ENCODE measurements at regions not wholly inside any gene's neighbourhood (a gene's known extent, or its start where the extent isn't known, plus 50 kb on each side); places are given as distances from the start of the nearest gene placed in this dataset.
"Not testable (repeated sequence)": the region's sequence is repeated elsewhere in the genome, so short reads cannot be mapped to it uniquely, and the experiment has no call there.

DNA sequence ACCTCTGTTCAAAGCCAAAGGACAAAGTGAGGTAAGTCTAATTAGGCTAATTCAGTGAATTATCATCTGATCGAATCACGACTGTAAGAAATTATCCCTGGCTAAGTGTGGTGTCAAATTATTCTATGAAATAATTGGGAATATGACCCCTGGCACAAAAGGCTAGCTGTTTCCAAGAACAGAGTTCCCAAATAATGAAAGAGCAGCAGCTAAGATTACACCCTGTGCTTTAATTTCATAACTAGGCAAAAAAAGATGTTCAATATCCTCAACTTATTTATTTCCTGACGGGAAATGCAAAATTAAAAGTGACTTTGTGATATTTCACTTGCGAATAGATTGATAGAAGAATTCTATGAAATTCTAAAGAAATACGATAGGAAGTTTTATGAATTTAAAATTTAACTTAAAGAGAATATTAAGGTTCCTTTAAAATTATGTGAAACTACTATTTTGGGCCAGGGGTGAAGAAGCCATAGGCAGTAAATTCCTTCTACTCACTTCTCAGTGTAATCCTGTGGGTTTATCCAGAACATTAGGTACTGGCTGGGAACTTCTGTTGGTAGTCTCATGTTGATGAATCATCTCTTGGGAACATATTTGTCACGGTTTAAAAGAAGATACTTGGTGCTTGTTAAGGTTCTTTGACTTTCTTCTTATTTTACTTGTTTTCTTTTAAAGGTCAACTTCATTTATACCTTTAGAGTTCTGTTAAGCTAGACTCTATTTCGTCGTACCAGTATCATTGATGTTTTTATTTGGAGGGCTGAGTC lies 148.5 kb downstream of the POLR1F start:
- no peak for DNase-seq
- ChIA-PET CTCF (no interaction called here), POLR2A (no interaction called here)
- no peak for ATAC-seq (ENCODE audit: low read depth)
- Mint-ChIP-seq H3K9me3 (peaks cover 2% of the 10 kb centered on the region), H3K27ac (no peak overlapping the region), H3K4me1 (no peaks in the 10 kb centered on the region), H3K27me3 (no peaks in the 10 kb centered on the region), H3K36me3 (ENCODE audit: low read depth) (no peaks in the 10 kb centered on the region), H3K4me3 (no peak overlapping the region)
- TF ChIP-seq, protein P1, sequence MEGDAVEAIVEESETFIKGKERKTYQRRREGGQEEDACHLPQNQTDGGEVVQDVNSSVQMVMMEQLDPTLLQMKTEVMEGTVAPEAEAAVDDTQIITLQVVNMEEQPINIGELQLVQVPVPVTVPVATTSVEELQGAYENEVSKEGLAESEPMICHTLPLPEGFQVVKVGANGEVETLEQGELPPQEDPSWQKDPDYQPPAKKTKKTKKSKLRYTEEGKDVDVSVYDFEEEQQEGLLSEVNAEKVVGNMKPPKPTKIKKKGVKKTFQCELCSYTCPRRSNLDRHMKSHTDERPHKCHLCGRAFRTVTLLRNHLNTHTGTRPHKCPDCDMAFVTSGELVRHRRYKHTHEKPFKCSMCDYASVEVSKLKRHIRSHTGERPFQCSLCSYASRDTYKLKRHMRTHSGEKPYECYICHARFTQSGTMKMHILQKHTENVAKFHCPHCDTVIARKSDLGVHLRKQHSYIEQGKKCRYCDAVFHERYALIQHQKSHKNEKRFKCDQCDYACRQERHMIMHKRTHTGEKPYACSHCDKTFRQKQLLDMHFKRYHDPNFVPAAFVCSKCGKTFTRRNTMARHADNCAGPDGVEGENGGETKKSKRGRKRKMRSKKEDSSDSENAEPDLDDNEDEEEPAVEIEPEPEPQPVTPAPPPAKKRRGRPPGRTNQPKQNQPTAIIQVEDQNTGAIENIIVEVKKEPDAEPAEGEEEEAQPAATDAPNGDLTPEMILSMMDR (IDR thresholded peaks at IDR 0.05): no peak
- intact Hi-C loops (cut with micrococcal nuclease): no loop called here

DNA sequence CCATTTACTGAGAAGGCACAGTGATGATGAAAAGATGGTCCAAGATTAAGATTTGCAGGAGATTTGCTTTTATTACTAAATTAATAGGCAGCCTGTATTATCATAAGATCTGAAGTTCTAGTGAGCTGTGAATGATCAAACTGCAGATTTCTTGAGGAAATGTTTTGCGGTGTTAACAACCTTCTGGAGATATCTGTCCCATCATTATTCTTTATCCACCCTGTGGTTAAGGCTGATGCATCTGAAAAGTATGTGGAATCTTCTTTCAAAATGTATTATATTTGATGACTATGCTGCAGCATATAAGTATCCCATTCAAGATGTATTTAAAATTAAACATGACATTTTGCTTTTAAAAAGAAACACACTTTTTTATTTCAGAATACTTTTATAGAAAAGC lies 150.3 kb downstream of the POLR1F start:
- ChIA-PET POLR2A (no interaction called here), CTCF (no interaction called here)
- ATAC-seq (ENCODE audit: low read depth) (no peak), DNase-seq (no peak)
- TF ChIP-seq, protein P1 (IDR thresholded peaks at IDR 0.05): no peak
- intact Hi-C loops (cut with micrococcal nuclease): no loop called here
- Mint-ChIP-seq H3K36me3 (ENCODE audit: low read depth) (no peaks in the 10 kb centered on the region), H3K27me3 (no peaks in the 10 kb centered on the region), H3K9me3 (peaks cover 2% of the 10 kb centered on the region), H3K4me1 (no peaks in the 10 kb centered on the region), H3K4me3 (no peak overlapping the region), H3K27ac (no peak overlapping the region)

DNA sequence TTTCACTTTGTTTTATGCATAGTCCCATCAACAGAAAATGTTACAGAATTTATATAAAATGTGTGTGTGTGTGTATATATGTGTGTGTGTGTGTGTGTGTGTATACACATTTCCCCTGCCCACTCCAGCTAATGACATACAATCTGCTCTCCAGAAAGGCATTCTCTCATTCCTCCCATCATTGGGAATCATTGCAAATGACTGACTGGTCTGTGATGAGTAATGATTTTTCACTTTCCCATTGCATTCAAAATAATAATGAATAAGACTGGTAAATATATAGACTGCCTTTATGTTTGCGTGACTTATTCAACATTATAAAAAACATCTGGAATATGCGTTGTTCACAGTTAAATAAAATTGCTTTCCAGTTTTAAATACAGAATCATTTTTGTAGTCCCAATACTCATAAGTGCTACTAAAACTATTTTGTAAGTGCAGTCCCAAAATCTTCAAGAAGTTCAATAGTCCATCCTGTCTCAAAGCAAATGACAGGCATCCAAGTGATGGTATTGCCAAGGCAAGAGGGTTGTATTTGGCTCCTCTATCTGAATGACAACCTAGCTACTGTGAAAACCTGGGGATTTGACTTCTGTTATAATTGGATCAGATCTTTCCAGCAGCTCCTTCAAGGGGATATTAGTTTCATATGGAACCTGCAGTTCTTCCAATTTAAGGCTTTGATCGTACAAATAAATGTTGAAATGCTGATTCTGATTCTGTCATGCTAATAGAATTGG lies 150.9 kb downstream of the POLR1F start:
- H3K4me3 Mint-ChIP-seq: no peak overlapping the region
- TF ChIP-seq, protein P1 (IDR thresholded peaks at IDR 0.05): no peak
- peaks cover 2% of the 10 kb centered on the region for H3K9me3 Mint-ChIP-seq
- ChIA-PET CTCF (no interaction called here), POLR2A (no interaction called here)
- H3K27ac Mint-ChIP-seq: no peak overlapping the region
- H3K4me1 Mint-ChIP-seq: no peaks in the 10 kb centered on the region
- DNase-seq (no peak), ATAC-seq (ENCODE audit: low read depth) (no peak)
- intact Hi-C loops (cut with micrococcal nuclease): no loop called here
- no peaks in the 10 kb centered on the region for H3K36me3 Mint-ChIP-seq (ENCODE audit: low read depth)
- no peaks in the 10 kb centered on the region for H3K27me3 Mint-ChIP-seq

DNA sequence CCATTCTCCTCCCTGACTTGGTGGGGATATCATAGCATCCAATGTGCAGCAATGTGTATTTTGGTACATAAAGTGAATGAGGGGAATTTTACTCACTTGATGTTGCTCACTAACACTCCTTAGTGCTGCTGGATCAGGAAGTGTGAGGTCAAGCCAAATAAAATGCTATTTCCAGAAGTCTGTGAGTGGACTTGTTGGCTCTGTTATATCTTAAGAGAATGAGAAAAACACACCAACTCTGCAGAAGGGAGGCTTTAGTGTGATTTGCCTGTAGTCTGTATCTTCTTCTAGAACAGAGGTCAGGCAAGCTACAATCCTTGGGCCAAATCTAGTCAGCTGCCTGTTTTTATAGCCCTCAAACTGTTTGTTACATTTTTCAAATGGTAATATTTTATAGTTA lies 154.3 kb downstream of the POLR1F start:
- POLR2A ChIA-PET: no interaction called here
- Mint-ChIP-seq H3K36me3 (ENCODE audit: low read depth) (no peaks in the 10 kb centered on the region), H3K27ac (no peak overlapping the region), H3K4me1 (no peaks in the 10 kb centered on the region), H3K27me3 (no peaks in the 10 kb centered on the region), H3K9me3 (peaks cover 3% of the 10 kb centered on the region), H3K4me3 (no peak overlapping the region)
- CTCF ChIA-PET: no interaction called here
- no peak for ATAC-seq (ENCODE audit: low read depth)
- no peak for DNase-seq
- intact Hi-C loops (cut with micrococcal nuclease): no loop called here
- TF ChIP-seq, protein P1 (IDR thresholded peaks at IDR 0.05): no peak

DNA sequence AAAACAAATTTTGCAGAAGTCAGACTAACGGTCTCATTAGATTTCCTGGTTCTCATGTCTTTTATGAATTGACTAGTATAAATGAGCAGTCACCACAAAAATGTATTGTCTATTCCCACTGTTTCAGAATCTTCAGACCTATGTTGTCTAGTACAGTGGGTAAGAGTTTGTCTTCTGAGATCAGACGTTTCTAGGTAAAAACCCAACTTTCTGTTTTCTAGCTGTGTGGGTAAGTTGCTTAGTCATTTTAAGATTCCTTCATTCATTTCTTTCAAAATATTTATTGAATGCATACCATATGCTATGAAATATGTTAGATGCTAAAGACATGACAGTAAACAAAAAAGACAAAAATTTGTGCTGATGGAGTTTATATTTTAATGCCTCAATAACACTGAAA lies 156.3 kb downstream of the POLR1F start:
- POLR2A ChIA-PET: no interaction called here

DNA sequence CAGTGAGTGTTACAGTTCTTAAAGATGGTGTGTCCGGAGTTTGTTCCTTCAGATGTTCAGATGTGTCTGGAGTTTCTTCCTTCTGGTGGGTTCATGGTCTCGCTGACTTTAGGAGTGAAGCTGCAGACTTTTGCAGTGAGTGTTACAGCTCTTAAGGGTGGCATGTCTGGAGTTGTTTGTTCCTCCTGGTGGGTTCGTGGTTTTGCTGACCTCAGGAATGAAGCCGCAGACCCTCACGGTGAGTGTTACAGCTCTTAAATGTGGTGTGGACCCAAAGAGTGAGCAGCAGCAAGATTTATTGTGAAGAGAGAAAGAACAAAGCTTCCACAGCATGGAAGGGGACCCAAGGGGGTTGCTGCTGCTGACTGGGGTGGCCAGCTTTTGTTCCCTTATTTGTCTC lies 159.6 kb downstream of the POLR1F start:
- H3K27ac Mint-ChIP-seq; intact Hi-C loops (cut with micrococcal nuclease); H3K36me3 Mint-ChIP-seq (ENCODE audit: low read depth); DNase-seq; H3K9me3 Mint-ChIP-seq; H3K27me3 Mint-ChIP-seq; H3K4me3 Mint-ChIP-seq; CTCF ChIA-PET; ATAC-seq (ENCODE audit: low read depth); H3K4me1 Mint-ChIP-seq: not testable (repeated sequence)
- POLR2A ChIA-PET: interaction anchor here (0.6 kb wide), 1 partner anchor 692 kb away, joined by 3 read pairs; no protein-coding TSS in a partner anchor

More for the DNA sequence above, 156.3 kb downstream of the POLR1F start:
- TF ChIP-seq, protein P1 (IDR thresholded peaks at IDR 0.05): no peak
- DNase-seq: no peak
- peaks cover 3% of the 10 kb centered on the region for H3K9me3 Mint-ChIP-seq
- no peaks in the 10 kb centered on the region for H3K27me3 Mint-ChIP-seq
- no peaks in the 10 kb centered on the region for H3K4me1 Mint-ChIP-seq
- intact Hi-C loops (cut with micrococcal nuclease): no loop called here
- H3K27ac Mint-ChIP-seq: no peak overlapping the region
- H3K4me3 Mint-ChIP-seq: no peak overlapping the region
- H3K36me3 Mint-ChIP-seq (ENCODE audit: low read depth): no peaks in the 10 kb centered on the region
- no peak for ATAC-seq (ENCODE audit: low read depth)
- CTCF ChIA-PET: no interaction called here

All from activated B cell treated with CpG ODN at 0.5 μM for 24 hours (primary cell).